OCI-LY1 (cell line): ENCODE measurements at regions not wholly inside any gene's neighbourhood (a gene's known extent, or its start where the extent isn't known, plus 50 kb on each side); places are given as distances from the start of the nearest gene placed in this dataset.

ENCODE experiments used
- H2AFZ ChIP-seq: fragments of 200-600 bp; sonication (generic), shearing (Covaris generic); 2 replicates; pipeline ENCODE4 v1.6.0; 2014; ENCODE audit warnings: antibody characterized with exemption, mild to moderate bottlenecking, low read length
- H3F3A ChIP-seq: fragments of 200-600 bp; sonication (generic), shearing (Covaris generic); 2 replicates; pipeline ENCODE4 v1.6.0; 2014; ENCODE audit warnings: mild to moderate bottlenecking, antibody characterized with exemption, low read length, moderate library complexity; ENCODE audit not compliant: insufficient read depth
- H3K27ac ChIP-seq: fragments of 200-600 bp; sonication (generic); 2 replicates; pipeline ENCODE4 v1.5.1; 2014; ENCODE audit warnings: low read length, mixed run types, mild to moderate bottlenecking, low read depth; ENCODE audit not compliant: poor library complexity, severe bottlenecking
- H3K27me3 ChIP-seq: fragments of 200-600 bp; sonication (generic); 2 replicates; pipeline ENCODE4 v1.6.0; 2014; ENCODE audit warnings: antibody characterized with exemption, mild to moderate bottlenecking, low read length, moderate library complexity; ENCODE audit not compliant: insufficient read depth
- H3K36me3 ChIP-seq: fragments of 200-600 bp; sonication (generic); 2 replicates; pipeline ENCODE4 v1.6.1; 2014; ENCODE audit warnings: mild to moderate bottlenecking, antibody characterized with exemption, low read length, moderate library complexity, mixed read lengths; ENCODE audit not compliant: insufficient read depth
- H3K4me1 ChIP-seq: fragments of 200-600 bp; sonication (generic); 2 replicates; pipeline ENCODE4 v1.5.1; 2014; ENCODE audit warnings: mild to moderate bottlenecking, low read length, moderate library complexity; ENCODE audit not compliant: insufficient read depth, severe bottlenecking
- H3K4me2 ChIP-seq: fragments of 200-600 bp; sonication (generic), shearing (Covaris generic); 2 replicates; pipeline ENCODE4 v1.6.1; 2014; ENCODE audit warnings: low read length
- H3K4me3 ChIP-seq: fragments of 200-600 bp; sonication (generic); 2 replicates; pipeline ENCODE4 v1.5.1; 2014; ENCODE audit warnings: low read length, low read depth, mild to moderate bottlenecking, mixed read lengths; ENCODE audit not compliant: poor library complexity, severe bottlenecking
- H3K79me2 ChIP-seq: fragments of 200-600 bp; shearing (Covaris generic); 2 replicates; pipeline ENCODE4 v1.6.1; 2016; ENCODE audit warnings: mixed run types, low read length, mixed read lengths; ENCODE audit not compliant: insufficient read depth
- H3K9ac ChIP-seq: fragments of 200-600 bp; sonication (generic), shearing (Covaris generic); 2 replicates; pipeline ENCODE4 v1.6.1; 2014; ENCODE audit warnings: mild to moderate bottlenecking, low read length, mixed read lengths
- H3K9me2 ChIP-seq: fragments of 200-600 bp; sonication (generic), shearing (Covaris generic); 2 replicates; pipeline ENCODE4 v1.6.1; 2014; ENCODE audit warnings: low read depth, mild to moderate bottlenecking, low read length, mixed read lengths
- H3K9me3 ChIP-seq: fragments of 200-600 bp; shearing (Covaris generic); 2 replicates; pipeline ENCODE4 v1.6.1; 2014; ENCODE audit warnings: low read length, mixed read lengths
- H4K20me1 ChIP-seq: fragments of 200-600 bp; sonication (generic), shearing (Covaris generic); 2 replicates; pipeline ENCODE4 v1.6.0; 2016; ENCODE audit warnings: mild to moderate bottlenecking, low read length; ENCODE audit not compliant: insufficient read depth
- EZH2 ChIP-seq: fragments of 200-600 bp; sonication (generic), shearing (Covaris generic); IDR thresholded peaks from 2 replicates; pipeline ENCODE4 v1.8.0; 2017; ENCODE audit warnings: borderline replicate concordance, mixed run types, mild to moderate bottlenecking, antibody characterized with exemption, low read length, moderate library complexity, mixed read lengths
- TF ChIP-seq, protein P1 (sequence below): fragments of 200-600 bp; sonication (generic), shearing (Covaris generic); IDR thresholded peaks from 2 replicates; pipeline ENCODE4 v1.5.1; 2017; ENCODE audit warnings: mild to moderate bottlenecking, antibody characterized with exemption, low read length, moderate library complexity, mixed read lengths

DNA sequence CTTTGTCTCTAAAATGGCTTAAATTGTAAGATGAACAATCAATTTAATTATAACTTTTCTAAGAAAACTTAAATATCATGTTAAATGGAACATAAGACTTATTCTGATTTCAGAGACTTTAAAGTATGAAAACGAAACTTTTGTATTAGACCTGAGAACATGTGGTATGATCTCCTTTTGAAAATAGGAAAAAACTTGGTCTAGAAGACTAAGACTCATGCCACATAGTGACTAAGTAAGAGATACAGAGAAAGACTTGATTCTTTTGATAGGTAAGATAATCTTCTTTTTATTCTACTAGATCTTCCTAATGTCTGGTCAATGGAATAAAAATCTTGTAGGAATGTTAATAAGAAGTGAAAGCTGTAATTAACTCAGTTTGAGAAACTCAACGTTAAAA is 326.3 kb upstream of the GRIA3 start:
- no peaks in the 10 kb centered on the region for H3K9me3 ChIP-seq
- H4K20me1 ChIP-seq = no peaks in the 10 kb centered on the region
- H3K4me3 ChIP-seq = no peak overlapping the region
- no peak overlapping the region for H3K4me2 ChIP-seq
- H3K4me1 ChIP-seq = no peaks in the 10 kb centered on the region
- no peak overlapping the region for H3K9ac ChIP-seq
- no peak for TF ChIP-seq EZH2
- H3K27ac ChIP-seq = no peak overlapping the region
- H2AFZ ChIP-seq = no peak overlapping the region
- H3K27me3 ChIP-seq = no peaks in the 10 kb centered on the region
- no peaks in the 10 kb centered on the region for H3K36me3 ChIP-seq
- H3F3A ChIP-seq = no peaks in the 10 kb centered on the region
- no peaks in the 10 kb centered on the region for H3K9me2 ChIP-seq
- H3K79me2 ChIP-seq = no peaks in the 10 kb centered on the region

DNA sequence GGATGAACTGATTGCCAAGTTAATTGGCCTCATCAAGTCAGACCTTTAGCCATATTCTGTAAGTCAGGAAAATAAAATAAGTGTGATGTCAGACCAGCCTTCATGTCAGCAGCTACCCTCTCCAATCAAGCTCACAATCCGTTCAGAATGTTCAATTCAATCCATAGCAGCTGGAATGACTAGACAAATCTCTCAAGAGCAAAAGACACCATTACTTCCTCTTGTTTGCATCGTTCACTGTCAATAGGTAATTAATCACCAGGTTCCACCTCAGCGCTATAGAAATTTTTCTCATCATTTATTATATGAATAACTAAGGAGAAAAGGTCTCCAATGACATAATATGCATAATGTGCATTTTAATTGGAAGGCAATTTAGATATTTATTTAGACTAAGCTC is 321.0 kb upstream of the GRIA3 start:
- no peaks in the 10 kb centered on the region for H3K36me3 ChIP-seq
- no peak overlapping the region for H2AFZ ChIP-seq
- no peak overlapping the region for H3K27ac ChIP-seq
- TF ChIP-seq, protein P1, sequence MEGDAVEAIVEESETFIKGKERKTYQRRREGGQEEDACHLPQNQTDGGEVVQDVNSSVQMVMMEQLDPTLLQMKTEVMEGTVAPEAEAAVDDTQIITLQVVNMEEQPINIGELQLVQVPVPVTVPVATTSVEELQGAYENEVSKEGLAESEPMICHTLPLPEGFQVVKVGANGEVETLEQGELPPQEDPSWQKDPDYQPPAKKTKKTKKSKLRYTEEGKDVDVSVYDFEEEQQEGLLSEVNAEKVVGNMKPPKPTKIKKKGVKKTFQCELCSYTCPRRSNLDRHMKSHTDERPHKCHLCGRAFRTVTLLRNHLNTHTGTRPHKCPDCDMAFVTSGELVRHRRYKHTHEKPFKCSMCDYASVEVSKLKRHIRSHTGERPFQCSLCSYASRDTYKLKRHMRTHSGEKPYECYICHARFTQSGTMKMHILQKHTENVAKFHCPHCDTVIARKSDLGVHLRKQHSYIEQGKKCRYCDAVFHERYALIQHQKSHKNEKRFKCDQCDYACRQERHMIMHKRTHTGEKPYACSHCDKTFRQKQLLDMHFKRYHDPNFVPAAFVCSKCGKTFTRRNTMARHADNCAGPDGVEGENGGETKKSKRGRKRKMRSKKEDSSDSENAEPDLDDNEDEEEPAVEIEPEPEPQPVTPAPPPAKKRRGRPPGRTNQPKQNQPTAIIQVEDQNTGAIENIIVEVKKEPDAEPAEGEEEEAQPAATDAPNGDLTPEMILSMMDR = no peak
- no peak for TF ChIP-seq EZH2
- no peaks in the 10 kb centered on the region for H3K27me3 ChIP-seq
- H3K9me2 ChIP-seq = no peaks in the 10 kb centered on the region
- H4K20me1 ChIP-seq = no peaks in the 10 kb centered on the region
- no peak overlapping the region for H3K9ac ChIP-seq
- H3K4me2 ChIP-seq = no peak overlapping the region
- H3K4me1 ChIP-seq = no peaks in the 10 kb centered on the region
- no peaks in the 10 kb centered on the region for H3F3A ChIP-seq
- H3K4me3 ChIP-seq = no peak overlapping the region
- no peaks in the 10 kb centered on the region for H3K79me2 ChIP-seq
- no peaks in the 10 kb centered on the region for H3K9me3 ChIP-seq

DNA sequence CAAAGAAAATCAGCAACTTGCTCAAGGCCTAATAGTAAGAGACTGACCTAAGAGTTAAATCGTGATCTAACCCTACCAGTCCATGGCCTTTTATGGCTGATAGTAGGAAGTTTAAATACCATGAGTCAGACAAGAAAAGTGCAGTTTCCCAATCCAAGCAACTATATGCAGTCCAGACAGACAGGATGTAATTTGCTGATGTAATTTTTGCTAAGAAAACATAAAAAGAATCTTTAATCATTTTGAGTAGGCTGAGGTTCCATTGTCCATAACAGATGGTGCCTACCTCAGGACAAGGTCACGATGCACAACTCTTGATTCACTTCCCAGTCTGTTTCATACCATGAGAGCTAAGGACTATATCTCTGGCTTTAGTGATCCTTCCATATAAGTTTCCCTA is 317.5 kb upstream of the GRIA3 start:
- H2AFZ ChIP-seq = no peak overlapping the region
- H3K79me2 ChIP-seq = no peaks in the 10 kb centered on the region

DNA sequence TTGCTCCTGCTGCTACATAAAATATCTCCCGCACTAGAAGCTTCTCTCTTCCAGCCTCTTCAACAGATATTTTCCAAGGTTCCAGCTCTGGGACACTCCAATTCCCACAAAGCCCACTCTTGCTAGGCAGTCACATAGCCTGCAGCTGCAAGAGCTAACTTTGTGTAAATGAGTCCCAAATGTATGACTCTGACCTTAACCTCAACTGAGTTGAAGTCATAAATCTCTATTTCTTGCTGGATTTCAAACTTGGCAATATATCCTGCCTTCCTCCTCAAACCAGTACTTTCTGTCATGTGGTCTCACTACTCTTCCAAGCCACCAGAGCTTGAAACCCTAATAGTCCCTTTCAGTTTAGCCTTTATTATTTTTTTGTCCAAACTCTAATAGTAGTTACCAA is 315.4 kb upstream of the GRIA3 start:
- no peaks in the 10 kb centered on the region for H3K36me3 ChIP-seq
- no peaks in the 10 kb centered on the region for H3K9me2 ChIP-seq
- no peak for TF ChIP-seq EZH2
- TF ChIP-seq, protein P1 = no peak
- H3K4me2 ChIP-seq = no peak overlapping the region
- H3K4me1 ChIP-seq = no peaks in the 10 kb centered on the region
- H3K27me3 ChIP-seq = no peaks in the 10 kb centered on the region
- H3K27ac ChIP-seq = no peak overlapping the region
- H3K9me3 ChIP-seq = no peaks in the 10 kb centered on the region
- no peaks in the 10 kb centered on the region for H3K79me2 ChIP-seq
- H3K9ac ChIP-seq = no peak overlapping the region
- H4K20me1 ChIP-seq = no peaks in the 10 kb centered on the region
- H3K4me3 ChIP-seq = no peak overlapping the region
- H3F3A ChIP-seq = no peaks in the 10 kb centered on the region
- H2AFZ ChIP-seq = no peak overlapping the region

More for the DNA sequence above, 317.5 kb upstream of the GRIA3 start:
- H3K4me2 ChIP-seq = no peak overlapping the region
- no peak overlapping the region for H3K9ac ChIP-seq
- no peaks in the 10 kb centered on the region for H4K20me1 ChIP-seq
- H3K4me1 ChIP-seq = no peaks in the 10 kb centered on the region
- no peaks in the 10 kb centered on the region for H3K9me3 ChIP-seq
- no peaks in the 10 kb centered on the region for H3K36me3 ChIP-seq
- no peaks in the 10 kb centered on the region for H3K9me2 ChIP-seq
- H3K27me3 ChIP-seq = no peaks in the 10 kb centered on the region
- TF ChIP-seq, protein P1 = no peak
- no peak for TF ChIP-seq EZH2
- no peak overlapping the region for H3K4me3 ChIP-seq
- no peaks in the 10 kb centered on the region for H3F3A ChIP-seq
- H3K27ac ChIP-seq = no peak overlapping the region
